ENCODE measurements at regions not wholly inside any gene's neighbourhood (a gene's known extent, or its start where the extent isn't known, plus 50 kb on each side); places are given as distances from the start of the nearest gene placed in this dataset.
"Not testable (repeated sequence)": the region's sequence is repeated elsewhere in the genome, so short reads cannot be mapped to it uniquely, and the experiment has no call there.

DNA sequence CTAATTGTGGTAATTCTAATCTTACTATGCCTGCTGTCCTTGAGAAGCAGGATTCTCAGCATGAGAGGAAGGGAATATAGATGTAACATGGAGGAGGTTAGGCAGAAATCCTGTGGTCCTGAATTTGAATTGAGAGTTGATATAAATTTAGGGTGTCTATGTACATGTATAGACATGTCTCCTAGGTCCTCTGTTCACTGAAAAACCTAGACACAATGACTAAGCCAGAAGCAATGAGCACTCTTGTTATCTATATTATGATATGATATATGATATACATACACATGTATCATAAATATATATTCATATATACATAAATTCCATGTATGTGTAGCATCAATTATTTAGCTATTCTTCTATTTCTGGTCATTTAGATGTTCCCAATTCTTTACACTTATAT is 173.3 kb upstream of the MKLN1 start:
- H3K27me3 Mint-ChIP-seq (ENCODE audit: insufficient read depth, unreplicated experiment): peaks cover 19% of the 10 kb centered on the region
- H3K36me3 ChIP-seq (ENCODE audit: control insufficient read depth, insufficient read depth, low read length): no peaks in the 10 kb centered on the region
- TF ChIP-seq, protein P1, sequence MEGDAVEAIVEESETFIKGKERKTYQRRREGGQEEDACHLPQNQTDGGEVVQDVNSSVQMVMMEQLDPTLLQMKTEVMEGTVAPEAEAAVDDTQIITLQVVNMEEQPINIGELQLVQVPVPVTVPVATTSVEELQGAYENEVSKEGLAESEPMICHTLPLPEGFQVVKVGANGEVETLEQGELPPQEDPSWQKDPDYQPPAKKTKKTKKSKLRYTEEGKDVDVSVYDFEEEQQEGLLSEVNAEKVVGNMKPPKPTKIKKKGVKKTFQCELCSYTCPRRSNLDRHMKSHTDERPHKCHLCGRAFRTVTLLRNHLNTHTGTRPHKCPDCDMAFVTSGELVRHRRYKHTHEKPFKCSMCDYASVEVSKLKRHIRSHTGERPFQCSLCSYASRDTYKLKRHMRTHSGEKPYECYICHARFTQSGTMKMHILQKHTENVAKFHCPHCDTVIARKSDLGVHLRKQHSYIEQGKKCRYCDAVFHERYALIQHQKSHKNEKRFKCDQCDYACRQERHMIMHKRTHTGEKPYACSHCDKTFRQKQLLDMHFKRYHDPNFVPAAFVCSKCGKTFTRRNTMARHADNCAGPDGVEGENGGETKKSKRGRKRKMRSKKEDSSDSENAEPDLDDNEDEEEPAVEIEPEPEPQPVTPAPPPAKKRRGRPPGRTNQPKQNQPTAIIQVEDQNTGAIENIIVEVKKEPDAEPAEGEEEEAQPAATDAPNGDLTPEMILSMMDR (IDR thresholded peaks at IDR 0.05; ENCODE audit: insufficient read depth in 1 of 2, low read depth in 1 of 2, low read length in 1 of 2, severe bottlenecking in 1 of 2, unreplicated experiment in 1 of 2): no peak
- ChIA-PET CTCF (no interaction called here), POLR2A (no interaction called here)
- no peaks in the 10 kb centered on the region for H3K9me3 ChIP-seq
- no peaks in the 10 kb centered on the region for H3K4me1 Mint-ChIP-seq (ENCODE audit: low read depth, unreplicated experiment)
- BruUV-seq (replicated peaks): no TSS peak
- H3K4me3 Mint-ChIP-seq (ENCODE audit: unreplicated experiment): no peak overlapping the region
- no peak for DNase-seq
- no peaks in the 10 kb centered on the region for H3K9me3 Mint-ChIP-seq (ENCODE audit: unreplicated experiment)
- no peaks in the 10 kb centered on the region for H3K27me3 ChIP-seq (replicated peaks; ENCODE audit: control insufficient read depth, insufficient read depth, low read length)
- H3K27ac Mint-ChIP-seq (ENCODE audit: unreplicated experiment): no peak overlapping the region
- intact Hi-C loops (cut with micrococcal nuclease; ENCODE audit: unreplicated experiment): no loop called here
- no peaks in the 10 kb centered on the region for H3K36me3 Mint-ChIP-seq (ENCODE audit: insufficient read depth, unreplicated experiment)
- H3K4me1 ChIP-seq: no peaks in the 10 kb centered on the region
- H3K4me3 ChIP-seq (ENCODE audit: low read depth, low read length): no peak overlapping the region

DNA sequence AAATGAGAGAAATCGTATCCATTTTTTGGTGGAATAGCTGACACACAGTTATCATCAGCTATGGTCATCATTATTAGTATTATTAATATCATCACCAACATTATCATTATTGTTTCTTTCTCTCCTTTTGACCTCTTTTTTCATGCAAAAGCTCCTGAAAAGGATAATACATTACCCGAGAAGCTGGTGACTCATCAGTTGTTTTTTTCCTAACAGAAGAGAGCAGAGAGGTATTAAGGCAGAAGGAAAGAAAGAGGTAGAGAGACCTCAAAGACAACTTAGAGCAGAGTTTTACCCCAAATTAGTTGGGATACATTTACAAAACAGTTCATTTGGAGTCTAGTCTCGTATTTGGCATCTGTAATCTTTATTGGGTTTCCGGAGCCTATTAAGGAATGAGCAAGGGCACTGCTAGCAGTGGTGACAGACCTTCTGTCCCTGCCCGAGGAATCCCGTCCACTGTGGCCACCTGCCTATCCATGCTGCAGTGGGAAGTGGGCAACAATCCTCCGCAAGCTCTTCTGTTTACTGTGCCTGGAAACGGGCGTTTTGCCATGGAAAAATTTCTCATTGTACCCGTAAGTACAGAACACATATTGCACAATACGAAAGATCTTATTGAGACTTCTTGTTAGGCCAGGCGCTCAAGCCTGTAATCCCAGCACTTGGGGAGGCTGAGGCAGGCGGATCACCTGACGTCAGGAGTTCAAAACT is 170.0 kb upstream of the MKLN1 start:
- intact Hi-C loops (cut with micrococcal nuclease; ENCODE audit: unreplicated experiment): no loop called here
- H3K27me3 Mint-ChIP-seq (ENCODE audit: insufficient read depth, unreplicated experiment): peaks cover 12% of the 10 kb centered on the region
- no peaks in the 10 kb centered on the region for H3K36me3 ChIP-seq (ENCODE audit: control insufficient read depth, insufficient read depth, low read length)

DNA sequence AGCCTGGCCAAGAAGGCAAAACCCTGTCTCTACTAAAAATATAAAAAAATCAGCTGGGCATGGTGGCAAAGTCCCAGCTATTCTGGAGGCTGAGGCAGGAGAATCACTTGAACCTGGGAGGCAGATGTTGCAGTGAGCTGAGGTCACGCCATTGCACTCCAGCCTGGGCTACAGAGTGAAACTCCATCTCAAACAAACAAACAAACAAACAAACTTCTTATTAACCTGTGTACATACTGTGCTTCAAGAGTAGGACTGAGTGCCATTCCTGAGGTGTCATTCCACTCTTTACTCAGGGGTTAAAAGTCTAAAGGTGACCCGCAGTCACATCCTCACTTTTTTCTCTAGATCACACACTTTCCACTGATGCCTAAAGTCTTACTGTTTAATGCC is 169.4 kb upstream of the MKLN1 start:
- H3K4me1 Mint-ChIP-seq (ENCODE audit: low read depth, unreplicated experiment); intact Hi-C loops (cut with micrococcal nuclease; ENCODE audit: unreplicated experiment); BruUV-seq (replicated peaks); H3K36me3 ChIP-seq (ENCODE audit: control insufficient read depth, insufficient read depth, low read length); H3K4me3 Mint-ChIP-seq (ENCODE audit: unreplicated experiment); H3K9me3 ChIP-seq; DNase-seq; H3K36me3 Mint-ChIP-seq (ENCODE audit: insufficient read depth, unreplicated experiment); H3K4me1 ChIP-seq; H3K9me3 Mint-ChIP-seq (ENCODE audit: unreplicated experiment); H3K27me3 ChIP-seq (replicated peaks; ENCODE audit: control insufficient read depth, insufficient read depth, low read length); POLR2A ChIA-PET; H3K27ac Mint-ChIP-seq (ENCODE audit: unreplicated experiment); CTCF ChIA-PET; H3K4me3 ChIP-seq (ENCODE audit: low read depth, low read length): not testable (repeated sequence)
- H3K27me3 Mint-ChIP-seq (ENCODE audit: insufficient read depth, unreplicated experiment): peaks cover 11% of the 10 kb centered on the region

More for the DNA sequence above, 170.0 kb upstream of the MKLN1 start:
- H3K27me3 ChIP-seq (replicated peaks; ENCODE audit: control insufficient read depth, insufficient read depth, low read length): no peaks in the 10 kb centered on the region
- no TSS peak for BruUV-seq (replicated peaks)
- no peaks in the 10 kb centered on the region for H3K4me1 Mint-ChIP-seq (ENCODE audit: low read depth, unreplicated experiment)
- ChIA-PET POLR2A (no interaction called here), CTCF (interaction anchor here (0.6 kb wide), 1 partner anchor 100 kb away, joined by 3 read pairs; no protein-coding TSS in a partner anchor)
- H3K36me3 Mint-ChIP-seq (ENCODE audit: insufficient read depth, unreplicated experiment): no peaks in the 10 kb centered on the region
- no peaks in the 10 kb centered on the region for H3K9me3 ChIP-seq
- H3K27ac Mint-ChIP-seq (ENCODE audit: unreplicated experiment): no peak overlapping the region
- H3K4me1 ChIP-seq: no peaks in the 10 kb centered on the region
- H3K4me3 Mint-ChIP-seq (ENCODE audit: unreplicated experiment): no peak overlapping the region
- no peaks in the 10 kb centered on the region for H3K9me3 Mint-ChIP-seq (ENCODE audit: unreplicated experiment)
- no peak overlapping the region for H3K4me3 ChIP-seq (ENCODE audit: low read depth, low read length)
- TF ChIP-seq, protein P1 (IDR thresholded peaks at IDR 0.05; ENCODE audit: insufficient read depth in 1 of 2, low read depth in 1 of 2, low read length in 1 of 2, severe bottlenecking in 1 of 2, unreplicated experiment in 1 of 2): no peak
- DNase-seq: no peak
